Raji (cell line): ENCODE measurements at regions not wholly inside any gene's neighbourhood (a gene's known extent, or its start where the extent isn't known, plus 50 kb on each side); places are given as distances from the start of the nearest gene placed in this dataset.

Experiments
- POLR2A ChIP-seq: IDR thresholded peaks from 2 replicates; pipeline ENCODE4 v1.6.1; 2011; ENCODE audit warnings: low read depth, low read length, control low read depth; ENCODE audit not compliant: insufficient read depth

- TF ChIP-seq POLR2A = no peak
These were observed 97.6 kb downstream of the ANAPC4 start for GRCh38 chr4:25474690-25475089.

DNA sequence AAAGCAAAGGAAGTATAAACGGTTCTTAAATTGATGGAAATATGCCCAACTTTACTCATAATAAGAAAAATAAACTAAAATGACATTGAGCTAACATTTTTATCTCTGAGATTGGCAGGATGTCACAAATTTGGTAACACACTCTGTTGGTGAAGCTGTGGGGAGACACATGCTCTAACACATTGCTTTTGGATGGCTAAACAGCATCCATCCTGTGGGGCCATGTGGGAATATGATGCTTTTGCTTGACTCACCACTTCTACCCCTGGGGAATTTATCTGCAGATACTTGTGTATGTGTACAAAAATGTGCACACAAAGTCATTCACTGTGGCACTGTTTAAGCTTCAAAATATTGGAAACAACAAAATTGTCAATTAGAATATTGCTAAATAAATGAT, 100.2 kb downstream of the ANAPC4 start:
- no peak for TF ChIP-seq POLR2A

DNA sequence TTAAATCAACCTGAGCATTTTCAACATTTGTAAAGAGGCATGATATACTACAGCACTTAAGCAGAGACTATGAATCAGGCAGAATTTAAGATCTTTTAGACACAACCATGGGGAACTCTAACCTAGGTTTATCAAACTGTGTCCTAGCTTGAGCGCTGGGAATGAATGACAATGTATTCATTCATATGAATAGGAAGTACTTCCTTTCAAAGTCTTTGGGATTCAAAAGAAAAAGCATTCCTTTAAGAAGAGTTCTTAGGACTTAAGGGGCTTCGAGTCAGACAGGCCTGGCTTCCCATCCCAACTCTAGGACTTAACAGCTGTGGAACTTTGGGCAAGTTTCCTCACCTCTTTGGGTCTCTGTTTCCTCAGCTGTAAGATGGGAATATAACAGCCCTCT, 104.6 kb downstream of the ANAPC4 start:
- TF ChIP-seq POLR2A = no peak

DNA sequence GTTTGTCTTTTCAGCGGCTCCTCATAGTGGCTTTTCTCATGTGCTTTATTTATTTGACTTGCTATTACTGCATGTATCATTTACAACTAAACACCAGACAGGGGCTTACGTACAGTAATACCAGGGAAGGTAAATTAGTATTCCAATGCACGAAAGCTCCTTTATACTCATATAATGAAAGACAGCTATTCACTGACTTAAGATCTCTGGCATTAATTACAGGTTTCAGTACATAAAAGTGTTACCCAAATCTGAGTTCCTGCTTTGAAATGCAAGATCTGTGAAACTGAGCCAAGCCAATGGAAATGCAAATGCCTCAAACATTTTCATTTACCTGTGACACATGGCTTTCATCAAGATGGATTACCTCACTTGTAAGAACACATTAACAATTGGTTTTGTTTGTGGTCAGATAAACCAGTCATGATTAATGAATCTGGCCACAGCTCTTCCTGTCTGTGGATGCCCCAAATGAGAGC, 107.2 kb downstream of the ANAPC4 start:
- TF ChIP-seq POLR2A = no peak

DNA sequence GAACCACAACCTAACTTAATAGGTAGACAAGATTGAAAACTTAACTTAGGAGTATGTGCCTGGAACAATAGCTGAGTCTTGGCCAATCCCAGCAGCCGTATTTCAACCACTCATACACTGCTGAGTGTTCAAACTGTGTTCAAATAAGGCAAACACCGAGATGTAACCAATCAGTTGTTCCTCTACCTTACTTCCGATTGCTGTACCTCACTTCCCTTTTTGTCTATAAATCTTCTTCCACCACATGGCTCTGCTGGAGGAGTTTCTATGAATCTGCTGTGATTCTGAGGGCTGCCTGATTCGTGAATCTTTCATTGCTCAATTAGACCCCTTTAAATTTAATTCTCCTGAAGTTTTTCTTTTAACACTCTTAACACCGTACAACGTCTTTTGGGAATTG, 108.0 kb downstream of the ANAPC4 start:
- no peak for TF ChIP-seq POLR2A

- TF ChIP-seq POLR2A = no peak
These were observed 109.1 kb downstream of the ANAPC4 start for GRCh38 chr4:25486171-25486570.

GRCh38 chr4:25487155-25487554, 110.1 kb downstream of the ANAPC4 start:
- TF ChIP-seq POLR2A = no peak

DNA sequence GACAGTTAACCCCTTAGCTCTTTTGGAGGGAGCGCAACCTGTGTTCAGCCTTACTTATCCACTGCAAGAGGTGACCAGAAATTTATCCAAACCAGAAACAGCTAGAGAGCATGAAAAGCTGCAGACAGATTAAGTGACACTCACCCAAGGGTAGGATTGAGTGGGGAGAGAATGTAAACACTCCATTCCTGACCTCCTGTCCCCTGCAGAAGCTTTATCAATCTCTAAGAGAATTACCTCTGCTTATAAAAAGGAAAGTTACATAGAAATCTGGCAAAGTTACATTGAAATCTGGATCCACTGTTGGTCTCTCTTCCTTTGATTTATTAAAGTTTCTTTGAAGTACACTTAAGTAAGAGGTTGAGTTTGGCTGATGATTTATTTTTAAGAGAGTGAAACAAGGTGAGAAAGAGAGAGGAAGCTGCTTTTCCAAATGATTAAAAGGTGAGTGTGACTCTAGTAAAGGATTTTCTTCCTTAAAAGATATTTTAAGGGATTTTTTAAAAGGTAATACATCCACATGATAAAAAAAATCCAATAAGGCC, 112.3 kb downstream of the ANAPC4 start:
- no peak for TF ChIP-seq POLR2A

DNA sequence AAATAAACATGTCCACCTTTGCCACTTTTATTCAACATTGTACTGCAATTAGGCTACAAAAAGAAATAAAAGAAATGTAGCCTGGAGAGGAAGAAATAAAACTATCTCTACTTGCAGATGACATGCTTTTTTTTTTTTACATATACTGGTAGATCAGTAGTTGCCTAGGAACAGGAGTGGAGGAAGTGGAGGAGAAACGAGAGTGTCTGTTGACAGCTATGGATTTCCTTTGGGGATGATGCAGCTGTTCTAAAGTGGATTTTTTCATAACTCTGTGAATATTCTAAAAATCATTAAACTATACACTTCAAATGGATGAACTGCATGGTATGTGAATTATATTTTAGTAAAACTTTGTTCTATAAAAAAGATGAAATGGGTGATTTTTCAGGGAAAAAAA, 116.4 kb downstream of the ANAPC4 start:
- TF ChIP-seq POLR2A = no peak

DNA sequence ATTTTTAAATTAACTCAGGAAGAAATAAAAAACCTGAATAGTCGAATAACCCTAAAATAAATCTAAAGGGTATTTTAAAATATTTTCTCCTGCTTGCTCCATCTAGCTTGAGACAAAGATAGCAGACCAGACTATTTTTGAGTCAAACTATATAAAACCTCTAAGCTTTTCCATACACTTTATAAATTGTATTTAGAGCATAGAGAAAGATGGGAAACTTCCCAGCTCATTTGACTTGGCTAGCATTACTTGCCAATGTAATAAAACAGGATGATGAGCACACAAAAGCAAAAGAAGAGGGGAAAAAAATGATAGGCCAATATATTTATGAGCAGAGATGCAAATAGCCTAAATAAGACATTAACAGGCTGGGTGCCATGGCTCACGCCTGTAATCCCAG, 117.1 kb downstream of the ANAPC4 start:
- TF ChIP-seq POLR2A = no peak

DNA sequence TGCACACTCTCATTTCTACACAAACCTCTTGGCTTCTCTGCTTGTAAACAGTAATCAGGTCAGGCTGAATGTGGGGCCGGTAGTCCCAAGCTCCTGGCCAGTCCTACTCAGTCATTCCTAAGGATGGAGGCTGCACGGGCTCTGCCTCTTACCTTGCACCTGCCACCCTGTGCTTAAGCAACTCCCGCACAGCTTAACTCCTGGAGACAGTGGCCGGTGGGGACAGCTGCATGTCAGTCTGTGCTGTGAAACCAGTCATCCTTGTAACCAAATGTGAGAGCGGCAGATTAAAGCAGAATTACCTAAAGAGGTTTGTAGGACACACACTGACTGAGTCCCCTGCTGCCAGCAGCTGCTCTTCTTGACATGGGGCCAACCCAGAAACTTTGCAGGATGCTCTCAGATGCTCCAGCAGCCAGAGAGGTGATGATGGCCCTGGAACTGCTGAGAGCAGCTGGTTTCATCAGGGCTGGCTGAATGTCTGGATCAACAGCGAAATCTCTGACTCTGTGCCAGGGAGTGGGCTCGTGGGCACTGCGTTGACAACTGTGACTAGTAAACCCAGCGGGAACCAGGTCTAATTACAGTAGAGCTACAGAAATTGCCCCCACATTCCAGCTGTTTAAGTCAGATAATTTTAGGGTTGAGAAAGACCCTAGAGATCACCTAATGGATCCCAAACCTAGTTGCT, 123.7 kb downstream of the ANAPC4 start:
- TF ChIP-seq POLR2A = no peak

DNA sequence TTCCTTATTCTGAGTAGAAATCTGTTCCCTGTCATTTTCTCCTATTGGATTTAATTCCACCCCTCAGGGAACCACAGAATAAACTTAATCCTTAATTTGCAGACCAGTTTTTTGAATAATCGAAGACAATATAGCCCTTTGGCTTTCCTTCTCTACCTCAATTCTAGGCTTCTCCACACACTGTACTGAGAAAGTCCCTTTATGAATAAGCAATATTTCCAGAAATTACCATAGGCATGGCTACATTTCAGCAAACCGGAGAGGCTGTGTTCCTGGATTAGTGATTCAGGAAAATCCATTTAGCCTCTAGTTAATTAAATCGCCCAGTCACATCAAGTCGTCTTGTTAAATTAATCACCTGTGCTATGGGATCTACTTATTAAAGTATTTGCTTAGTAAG, 125.1 kb downstream of the ANAPC4 start:
- no peak for TF ChIP-seq POLR2A

DNA sequence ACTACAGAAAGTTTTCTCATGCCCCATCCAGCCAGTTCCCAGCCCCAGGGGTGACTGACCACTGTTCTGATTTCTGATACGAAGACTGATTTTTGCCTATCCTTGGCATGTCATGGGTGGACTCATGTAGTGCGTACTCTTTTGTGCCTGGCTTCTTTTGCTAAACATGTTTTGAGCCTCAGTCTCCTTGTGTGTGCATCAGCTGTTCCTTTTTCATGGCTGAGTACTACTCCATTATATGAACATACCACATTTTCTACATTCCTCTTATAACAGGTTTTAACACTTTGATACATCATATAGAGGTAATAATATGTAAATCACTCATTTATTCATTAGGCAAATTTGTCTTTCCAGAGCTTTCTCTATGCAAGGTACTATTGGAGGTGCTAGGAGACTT, 126.7 kb downstream of the ANAPC4 start:
- no peak for TF ChIP-seq POLR2A

DNA sequence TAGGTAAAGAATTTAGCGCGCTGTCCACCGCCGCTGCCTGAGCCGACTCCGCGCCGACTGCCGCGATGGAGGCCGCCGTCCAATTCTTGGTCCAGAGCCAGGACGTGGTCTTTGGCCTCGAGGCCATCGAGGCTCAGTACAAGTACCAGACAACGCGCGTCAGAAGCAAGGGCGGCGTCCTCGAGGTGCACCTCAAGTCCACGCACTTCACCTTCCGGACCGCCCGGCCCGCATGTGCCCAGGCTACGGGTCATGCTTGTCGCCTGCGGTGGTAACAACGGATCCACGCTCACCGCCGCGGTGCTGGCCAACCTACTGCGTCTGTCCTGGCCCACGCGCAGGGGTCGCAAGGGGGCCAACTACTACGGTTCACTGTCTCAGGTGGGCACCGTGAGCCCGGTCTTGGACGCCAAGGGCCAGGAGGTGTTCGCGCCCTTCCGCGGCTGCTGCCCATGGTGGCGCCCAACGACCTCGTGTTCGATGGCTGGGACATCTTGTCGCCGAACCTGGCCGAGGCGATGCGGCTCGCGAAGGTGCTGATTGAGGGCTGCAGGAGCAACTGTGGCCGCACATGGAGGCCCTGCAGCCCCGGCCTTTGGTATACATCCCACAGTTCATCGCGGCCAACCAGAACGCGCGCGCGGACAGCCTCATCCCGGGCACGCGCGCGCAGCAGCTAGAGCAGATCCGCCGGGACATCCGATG, 128.0 kb downstream of the ANAPC4 start:
- TF ChIP-seq POLR2A = no peak

GRCh38 chr4:25505637-25505991, 128.6 kb downstream of the ANAPC4 start:
- TF ChIP-seq POLR2A = no peak

GRCh38 chr4:25506032-25506571, 129.0 kb downstream of the ANAPC4 start:
- TF ChIP-seq POLR2A = no peak
